HEK293 (cell line): ENCODE measurements at regions not wholly inside any gene's neighbourhood (a gene's known extent, or its start where the extent isn't known, plus 50 kb on each side); places are given as distances from the start of the nearest gene placed in this dataset.

Source experiments
- CTCF ChIA-PET: fragments of 350-600 bp; formaldehyde crosslinking; extraction: SDS; loops from one replicate; lab custom pipeline; 2021; ENCODE audit warnings: antibody characterized with exemption; lab: Yijun Ruan, JAX
- POLR2A ChIA-PET: fragments of 300-600 bp; formaldehyde crosslinking; extraction: SDS; loops from one replicate; lab custom pipeline; 2020; ENCODE audit warnings: antibody characterized with exemption, inconsistent platforms; lab: Yijun Ruan, JAX
- H3K27ac ChIP-seq: fragments of 200-500 bp; sonication (Bioruptor generic); 2 replicates; pipeline ENCODE4 v1.5.1; 2014; ENCODE audit warnings: low read depth, low read length, control low read depth, inconsistent platforms; ENCODE audit errors: extremely low read depth
- H3K36me3 ChIP-seq, 2 experiments: fragments of 200-500 bp in 1 of 2; sonication (Bioruptor generic) in 1 of 2; 1 replicate in 1 of 2; 2 replicates in 1 of 2; pipeline ENCODE4 v1.5.1; 2014 to 2017; ENCODE audit warnings: inconsistent platforms in 2 of 2, low read length in 2 of 2; ENCODE audit not compliant: control insufficient read depth in 2 of 2, insufficient read depth in 1 of 2
- H3K4me1 ChIP-seq: fragments of 200-500 bp; sonication (Bioruptor generic); 2 replicates; pipeline ENCODE4 v1.5.1; 2014; ENCODE audit warnings: mild to moderate bottlenecking, low read length, inconsistent platforms; ENCODE audit not compliant: control insufficient read depth, insufficient read depth
- H3K4me3 ChIP-seq: 2 replicates; pipeline ENCODE4 v1.5.1; 2011; ENCODE audit warnings: low read depth, mild to moderate bottlenecking, control low read depth, low read length, moderate library complexity
- H3K9me3 ChIP-seq: fragments of 200-500 bp; sonication (Bioruptor generic); 2 replicates; pipeline ENCODE4 v1.5.1; 2014; ENCODE audit warnings: low read depth, low read length, inconsistent platforms; ENCODE audit not compliant: control insufficient read depth, insufficient read depth
- AEBP2 ChIP-seq: fragments of 450-650 bp; formaldehyde crosslinking; IDR thresholded peaks from 2 replicates; pipeline ENCODE4 v1.5.1; 2016; ENCODE audit warnings: missing biosample characterization, missing genetic modification characterization, borderline replicate concordance
- IKZF3 ChIP-seq: fragments of 450-650 bp; IDR thresholded peaks from 2 replicates; pipeline ENCODE4 v1.5.0; 2018; ENCODE audit warnings: missing biosample characterization, mild to moderate bottlenecking, missing genetic modification characterization, moderate library complexity
- KLF10 ChIP-seq: fragments of 450-650 bp; IDR thresholded peaks from 2 replicates; pipeline ENCODE4 v1.5.1; 2018; ENCODE audit warnings: missing biosample characterization, mild to moderate bottlenecking, missing genetic modification characterization
- KLF16 ChIP-seq: fragments of 450-650 bp; formaldehyde crosslinking; IDR thresholded peaks from 2 replicates; pipeline ENCODE4 v1.5.1; 2017; ENCODE audit warnings: missing biosample characterization, missing genetic modification characterization
- YY2 ChIP-seq: fragments of 450-650 bp; formaldehyde crosslinking; IDR thresholded peaks from 2 replicates; pipeline ENCODE4 v1.5.1; 2016; ENCODE audit warnings: missing biosample characterization, missing genetic modification characterization
- ZBTB10 ChIP-seq: fragments of 450-650 bp; formaldehyde crosslinking; IDR thresholded peaks from 2 replicates; pipeline ENCODE4 v1.5.1; 2016; ENCODE audit warnings: missing biosample characterization, missing genetic modification characterization
- ZNF202 ChIP-seq: fragments of 450-650 bp; formaldehyde crosslinking; IDR thresholded peaks from 2 replicates; pipeline ENCODE4 v1.5.1; 2016; ENCODE audit warnings: missing biosample characterization, missing genetic modification characterization, borderline replicate concordance
- ZNF23 ChIP-seq: fragments of 450-650 bp; formaldehyde crosslinking; IDR thresholded peaks from 2 replicates; pipeline ENCODE4 v1.5.1; 2016; ENCODE audit warnings: missing biosample characterization, missing genetic modification characterization, borderline replicate concordance
- ZNF248 ChIP-seq: fragments of 450-650 bp; formaldehyde crosslinking; IDR thresholded peaks from 2 replicates; pipeline ENCODE4 v1.5.1; 2017; ENCODE audit warnings: missing biosample characterization, missing genetic modification characterization
- ZNF292 ChIP-seq: fragments of 450-650 bp; formaldehyde crosslinking; IDR thresholded peaks from 2 replicates; pipeline ENCODE4 v1.5.1; 2016; ENCODE audit warnings: low read depth, missing biosample characterization, missing genetic modification characterization, borderline replicate concordance
- ZNF362 ChIP-seq: fragments of 450-650 bp; formaldehyde crosslinking; IDR thresholded peaks from 2 replicates; pipeline ENCODE4 v1.5.1; 2016; ENCODE audit warnings: missing biosample characterization, missing genetic modification characterization
- ZNF514 ChIP-seq: fragments of 450-650 bp; formaldehyde crosslinking; IDR thresholded peaks from 2 replicates; pipeline ENCODE4 v1.5.1; 2016; ENCODE audit warnings: missing biosample characterization, missing genetic modification characterization
- ZNF596 ChIP-seq: fragments of 450-650 bp; IDR thresholded peaks from 2 replicates; pipeline ENCODE4 v1.5.0; 2018; ENCODE audit warnings: missing biosample characterization, mild to moderate bottlenecking, missing genetic modification characterization, moderate library complexity
- ZNF624 ChIP-seq: fragments of 450-650 bp; formaldehyde crosslinking; IDR thresholded peaks from 2 replicates; pipeline ENCODE4 v1.5.1; 2017; ENCODE audit warnings: missing biosample characterization, missing genetic modification characterization
- ZNF791 ChIP-seq: fragments of 450-650 bp; formaldehyde crosslinking; IDR thresholded peaks from 2 replicates; pipeline ENCODE4 v1.5.1; 2016; ENCODE audit warnings: missing biosample characterization, missing genetic modification characterization
- TF ChIP-seq, protein P1 (sequence below): fragments of 450-650 bp; formaldehyde crosslinking; IDR thresholded peaks from 2 replicates; pipeline ENCODE4 v1.5.1; 2016; ENCODE audit warnings: missing biosample characterization, missing genetic modification characterization
- TF ChIP-seq, protein P2 (sequence below): fragments of 450-650 bp; formaldehyde crosslinking; IDR thresholded peaks from 2 replicates; pipeline ENCODE4; 2016; ENCODE audit warnings: missing biosample characterization, missing genetic modification characterization
- TF ChIP-seq, protein P3 (sequence below): fragments of 450-650 bp; formaldehyde crosslinking; IDR thresholded peaks from 2 replicates; pipeline ENCODE4 v1.5.1; 2016; ENCODE audit warnings: missing biosample characterization, missing genetic modification characterization

DNA sequence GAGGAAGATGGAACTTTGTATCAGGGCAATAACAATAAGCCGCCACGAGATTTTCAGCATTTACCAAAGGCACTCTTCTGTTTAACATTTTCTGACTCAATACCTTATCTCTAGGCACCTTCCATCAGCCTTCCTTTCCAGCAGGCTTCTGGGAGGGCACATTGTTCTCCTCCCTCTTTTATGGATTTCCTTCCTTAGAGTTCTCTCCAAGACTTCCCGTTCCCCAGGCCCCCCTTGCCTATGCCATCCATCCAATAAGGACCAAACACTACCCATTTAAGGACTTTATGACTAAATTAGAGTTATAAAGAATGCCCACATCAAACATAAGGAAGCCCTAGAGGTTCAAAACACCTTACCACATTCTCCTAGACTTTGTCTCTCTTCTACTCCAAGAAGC lies 71.0 kb upstream of the ACP3 start:
- TF ChIP-seq ZNF292 (no peak), ZBTB10 (tag by site-specific recombination) (no peak), ZNF362 (tag by site-specific recombination) (no peak)
- Histone ChIP-seq H3K9me3 (no peaks in the 10 kb centered on the region), H3K27ac (no peak overlapping the region), H3K4me1 (no peaks in the 10 kb centered on the region), H3K36me3 (no peaks in the 10 kb centered on the region), H3K4me3 (no peak overlapping the region)
- CTCF ChIA-PET: interaction anchor here (0.6 to 1.7 kb wide), 2 partner anchors 95 to 97 kb away, joined by 3 to 4 read pairs; no protein-coding TSS in a partner anchor
- POLR2A ChIA-PET: no interaction called here

DNA sequence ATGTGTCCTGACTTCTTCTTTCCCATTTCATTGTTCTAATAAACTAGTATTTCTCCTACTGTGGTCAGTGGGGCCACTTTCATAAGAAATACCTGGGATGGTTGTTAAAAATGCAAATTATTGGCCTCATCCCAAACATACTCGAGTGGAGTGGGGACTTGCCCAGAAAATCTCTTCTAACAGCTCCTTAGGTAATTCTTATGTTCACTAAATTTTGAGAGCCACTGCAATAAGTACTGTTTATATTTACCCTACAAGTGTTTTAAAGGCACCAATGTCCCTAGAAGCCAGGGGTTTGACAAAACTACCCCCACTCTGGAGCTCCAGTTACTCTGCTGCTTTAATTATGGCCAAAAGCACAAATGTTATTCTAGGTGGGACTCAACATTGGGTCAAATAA lies 70.0 kb upstream of the ACP3 start:
- Histone ChIP-seq H3K27ac (no peak overlapping the region), H3K9me3 (no peaks in the 10 kb centered on the region), H3K36me3 (no peaks in the 10 kb centered on the region), H3K4me1 (no peaks in the 10 kb centered on the region), H3K4me3 (no peak overlapping the region)
- TF ChIP-seq IKZF3 (tag by site-specific recombination) (no peak), ZNF514 (no peak), KLF10 (tag by site-specific recombination) (no peak), ZNF624 (tag by site-specific recombination) (no peak), AEBP2 (tag by site-specific recombination) (no peak), ZNF202 (no peak), ZNF248 (tag by site-specific recombination) (no peak), KLF16 (no peak), YY2 (tag by site-specific recombination) (no peak), ZNF596 (tag by site-specific recombination) (no peak), ZNF23 (tag by site-specific recombination) (no peak), ZNF791 (tag by site-specific recombination) (no peak)
- TF ChIP-seq, protein P1, sequence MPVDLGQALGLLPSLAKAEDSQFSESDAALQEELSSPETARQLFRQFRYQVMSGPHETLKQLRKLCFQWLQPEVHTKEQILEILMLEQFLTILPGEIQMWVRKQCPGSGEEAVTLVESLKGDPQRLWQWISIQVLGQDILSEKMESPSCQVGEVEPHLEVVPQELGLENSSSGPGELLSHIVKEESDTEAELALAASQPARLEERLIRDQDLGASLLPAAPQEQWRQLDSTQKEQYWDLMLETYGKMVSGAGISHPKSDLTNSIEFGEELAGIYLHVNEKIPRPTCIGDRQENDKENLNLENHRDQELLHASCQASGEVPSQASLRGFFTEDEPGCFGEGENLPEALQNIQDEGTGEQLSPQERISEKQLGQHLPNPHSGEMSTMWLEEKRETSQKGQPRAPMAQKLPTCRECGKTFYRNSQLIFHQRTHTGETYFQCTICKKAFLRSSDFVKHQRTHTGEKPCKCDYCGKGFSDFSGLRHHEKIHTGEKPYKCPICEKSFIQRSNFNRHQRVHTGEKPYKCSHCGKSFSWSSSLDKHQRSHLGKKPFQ: no peak
- TF ChIP-seq, protein P2, sequence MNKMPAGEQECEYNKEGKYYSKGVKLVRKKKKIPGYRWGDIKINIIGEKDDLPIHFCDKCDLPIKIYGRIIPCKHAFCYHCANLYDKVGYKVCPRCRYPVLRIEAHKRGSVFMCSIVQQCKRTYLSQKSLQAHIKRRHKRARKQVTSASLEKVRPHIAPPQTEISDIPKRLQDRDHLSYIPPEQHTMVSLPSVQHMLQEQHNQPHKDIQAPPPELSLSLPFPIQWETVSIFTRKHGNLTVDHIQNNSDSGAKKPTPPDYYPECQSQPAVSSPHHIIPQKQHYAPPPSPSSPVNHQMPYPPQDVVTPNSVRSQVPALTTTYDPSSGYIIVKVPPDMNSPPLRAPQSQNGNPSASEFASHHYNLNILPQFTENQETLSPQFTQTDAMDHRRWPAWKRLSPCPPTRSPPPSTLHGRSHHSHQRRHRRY: no peak
- TF ChIP-seq, protein P3, sequence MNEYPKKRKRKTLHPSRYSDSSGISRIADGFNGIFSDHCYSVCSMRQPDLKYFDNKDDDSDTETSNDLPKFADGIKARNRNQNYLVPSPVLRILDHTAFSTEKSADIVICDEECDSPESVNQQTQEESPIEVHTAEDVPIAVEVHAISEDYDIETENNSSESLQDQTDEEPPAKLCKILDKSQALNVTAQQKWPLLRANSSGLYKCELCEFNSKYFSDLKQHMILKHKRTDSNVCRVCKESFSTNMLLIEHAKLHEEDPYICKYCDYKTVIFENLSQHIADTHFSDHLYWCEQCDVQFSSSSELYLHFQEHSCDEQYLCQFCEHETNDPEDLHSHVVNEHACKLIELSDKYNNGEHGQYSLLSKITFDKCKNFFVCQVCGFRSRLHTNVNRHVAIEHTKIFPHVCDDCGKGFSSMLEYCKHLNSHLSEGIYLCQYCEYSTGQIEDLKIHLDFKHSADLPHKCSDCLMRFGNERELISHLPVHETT (tag by site-specific recombination): no peak
- POLR2A ChIA-PET: no interaction called here
- CTCF ChIA-PET: interaction anchor here (0.6 to 1.7 kb wide), 3 partner anchors 13 to 1289 kb away, joined by 3 to 4 read pairs (median 3); no protein-coding TSS in a partner anchor
